Panc1 (cell line): ENCODE measurements at regions not wholly inside any gene's neighbourhood (a gene's known extent, or its start where the extent isn't known, plus 50 kb on each side); places are given as distances from the start of the nearest gene placed in this dataset.

Source experiments
- ATAC-seq: fragments of 200-7000 bp; cut with Tn5 transposase; 2 replicates; pipeline ENCODE4 v1.9.1; 2020; ENCODE audit warnings: mild to moderate bottlenecking, moderate library complexity
- BruUV-seq: library from RNA; stranded (reverse); fragments of 400-500 nt; replicated peaks from 2 replicates; lab custom pipeline; 2021; lab: Mats Ljungman, UMichigan
- CTCF ChIA-PET: fragments of 300-600 bp; sonication (Branson Sonifier 250); formaldehyde crosslinking; loops from one replicate; lab custom pipeline; 2022; ENCODE audit warnings: antibody characterized with exemption; lab: Charles Lee
- POLR2A ChIA-PET: fragments of 300-600 bp; sonication (Branson Sonifier 250); formaldehyde crosslinking; loops from one replicate; lab custom pipeline; 2022; ENCODE audit warnings: antibody characterized with exemption; lab: Charles Lee
- DNase-seq: peaks from one replicate; pipeline ENCODE4 v3.0.0-alpha.2; 2010; ENCODE audit warnings: low read depth, low spot score
- H3K27ac ChIP-seq: 2 replicates; pipeline ENCODE4 v1.5.1; 2011; ENCODE audit warnings: mild to moderate bottlenecking, low read length, inconsistent platforms
- H3K27me3 ChIP-seq: fragments of 200-500 bp; sonication (Bioruptor generic); 2 replicates; pipeline ENCODE4 v1.6.0; 2014; ENCODE audit warnings: low read length, inconsistent platforms; ENCODE audit not compliant: control insufficient read depth, insufficient read depth
- H3K36me3 ChIP-seq: fragments of 200-500 bp; sonication (Bioruptor generic); 2 replicates; pipeline ENCODE4 v1.5.1; 2014; ENCODE audit warnings: inconsistent platforms, mild to moderate bottlenecking, low read length, moderate library complexity; ENCODE audit not compliant: control insufficient read depth, insufficient read depth
- H3K4me1 ChIP-seq: 2 replicates; pipeline ENCODE4 v1.5.1; 2011; ENCODE audit warnings: inconsistent platforms, mild to moderate bottlenecking, low read length, moderate library complexity; ENCODE audit not compliant: control insufficient read depth, insufficient read depth
- H3K4me3 ChIP-seq, 2 experiments: 2 replicates each; pipeline ENCODE4 v1.5.1; 2011 to 2012; ENCODE audit warnings: low read depth in 2 of 2, low read length in 2 of 2, mild to moderate bottlenecking in 2 of 2, inconsistent platforms in 1 of 2, moderate library complexity in 1 of 2
- H3K9me3 ChIP-seq: fragments of 200-500 bp; sonication (Bioruptor generic); 2 replicates; pipeline ENCODE4 v1.5.1; 2014; ENCODE audit warnings: low read depth, mild to moderate bottlenecking, inconsistent platforms, low read length, moderate library complexity; ENCODE audit not compliant: control insufficient read depth, insufficient read depth
- CTCF ChIP-seq: fragments of 450-650 bp; IDR thresholded peaks from 2 replicates; pipeline ENCODE4 v1.5.1; 2017; ENCODE audit warnings: mild to moderate bottlenecking
- POLR2AphosphoS5 ChIP-seq: IDR thresholded peaks from 2 replicates; pipeline ENCODE4 v1.6.1; 2012; ENCODE audit warnings: mild to moderate bottlenecking, low read depth, low read length, moderate library complexity
- SIN3A ChIP-seq: IDR thresholded peaks from 2 replicates; pipeline ENCODE4 v1.6.1; 2012; ENCODE audit warnings: low read depth, mild to moderate bottlenecking, low read length, moderate library complexity, borderline replicate concordance; ENCODE audit not compliant: insufficient read depth
- TCF7L2 ChIP-seq: IDR thresholded peaks from 2 replicates; pipeline ENCODE4 v1.6.1; 2011; ENCODE audit warnings: mild to moderate bottlenecking, low read depth, low read length, inconsistent platforms
- in situ Hi-C: cut with HindIII; loops from 2 replicates; pipeline ENCODE4 v1.10.0; 2016; ENCODE audit warnings: low sequenced_read_pairs, low pct_unique_long_range_greater_than_20kb
- intact Hi-C: fragments of 100-400 bp; cut with micrococcal nuclease; formaldehyde crosslinking; loops from one replicate; pipeline ENCODE4 v1.10.0; 2022; ENCODE audit not compliant: unreplicated experiment
- TF ChIP-seq, protein P1 (sequence below), 2 experiments: IDR thresholded peaks; 2 replicates each; pipeline ENCODE4 v1.6.1; 2011 to 2012; ENCODE audit warnings: low read depth in 2 of 2, control low read depth in 1 of 2, low read length in 1 of 2, mild to moderate bottlenecking in 1 of 2, moderate library complexity in 1 of 2; ENCODE audit not compliant: insufficient read depth in 1 of 2

- TF ChIP-seq, protein P1, sequence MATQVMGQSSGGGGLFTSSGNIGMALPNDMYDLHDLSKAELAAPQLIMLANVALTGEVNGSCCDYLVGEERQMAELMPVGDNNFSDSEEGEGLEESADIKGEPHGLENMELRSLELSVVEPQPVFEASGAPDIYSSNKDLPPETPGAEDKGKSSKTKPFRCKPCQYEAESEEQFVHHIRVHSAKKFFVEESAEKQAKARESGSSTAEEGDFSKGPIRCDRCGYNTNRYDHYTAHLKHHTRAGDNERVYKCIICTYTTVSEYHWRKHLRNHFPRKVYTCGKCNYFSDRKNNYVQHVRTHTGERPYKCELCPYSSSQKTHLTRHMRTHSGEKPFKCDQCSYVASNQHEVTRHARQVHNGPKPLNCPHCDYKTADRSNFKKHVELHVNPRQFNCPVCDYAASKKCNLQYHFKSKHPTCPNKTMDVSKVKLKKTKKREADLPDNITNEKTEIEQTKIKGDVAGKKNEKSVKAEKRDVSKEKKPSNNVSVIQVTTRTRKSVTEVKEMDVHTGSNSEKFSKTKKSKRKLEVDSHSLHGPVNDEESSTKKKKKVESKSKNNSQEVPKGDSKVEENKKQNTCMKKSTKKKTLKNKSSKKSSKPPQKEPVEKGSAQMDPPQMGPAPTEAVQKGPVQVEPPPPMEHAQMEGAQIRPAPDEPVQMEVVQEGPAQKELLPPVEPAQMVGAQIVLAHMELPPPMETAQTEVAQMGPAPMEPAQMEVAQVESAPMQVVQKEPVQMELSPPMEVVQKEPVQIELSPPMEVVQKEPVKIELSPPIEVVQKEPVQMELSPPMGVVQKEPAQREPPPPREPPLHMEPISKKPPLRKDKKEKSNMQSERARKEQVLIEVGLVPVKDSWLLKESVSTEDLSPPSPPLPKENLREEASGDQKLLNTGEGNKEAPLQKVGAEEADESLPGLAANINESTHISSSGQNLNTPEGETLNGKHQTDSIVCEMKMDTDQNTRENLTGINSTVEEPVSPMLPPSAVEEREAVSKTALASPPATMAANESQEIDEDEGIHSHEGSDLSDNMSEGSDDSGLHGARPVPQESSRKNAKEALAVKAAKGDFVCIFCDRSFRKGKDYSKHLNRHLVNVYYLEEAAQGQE (IDR thresholded peaks at IDR 0.05; ENCODE audit: insufficient read depth in 1 of 2, low read depth in 2 of 2, low read length in 1 of 2) = no peak
- TF ChIP-seq POLR2AphosphoS5 = no peak
- TF ChIP-seq CTCF = peak; percentile 71
- TF ChIP-seq SIN3A = no peak
- no peak for TF ChIP-seq TCF7L2
- DNase-seq (no peak), ATAC-seq (peak; percentile 90)
- BruUV-seq = no TSS peak
- in situ Hi-C loops (no loop called here), intact Hi-C loops (no loop called here)
- Histone ChIP-seq H3K27ac (no peak overlapping the region), H3K9me3 (no peaks in the 10 kb centered on the region), H3K4me3 (no peak overlapping the region), H3K27me3 (no peaks in the 10 kb centered on the region), H3K36me3 (no peaks in the 10 kb centered on the region), H3K4me1 (no peaks in the 10 kb centered on the region)
- POLR2A ChIA-PET = no interaction called here
- CTCF ChIA-PET = no interaction called here
Observed at GRCh38 chr22:45101515-45102227, 62.1 kb upstream of the NUP50 start.

GRCh38 chr22:45102896-45103420, 60.8 kb upstream of the NUP50 start:
- no peak overlapping the region for H3K4me3 ChIP-seq
- H3K27me3 ChIP-seq = no peaks in the 10 kb centered on the region
- in situ Hi-C loops (no loop called here), intact Hi-C loops (no loop called here)
- ChIA-PET CTCF (interaction anchor here (0.5 kb wide), 1 partner anchor 274 kb away, joined by 5 read pairs; no protein-coding TSS in a partner anchor), POLR2A (no interaction called here)
- H3K27ac ChIP-seq = no peak overlapping the region
- no peaks in the 10 kb centered on the region for H3K36me3 ChIP-seq
- no peak for DNase-seq
- H3K9me3 ChIP-seq = no peaks in the 10 kb centered on the region
- no peaks in the 10 kb centered on the region for H3K4me1 ChIP-seq
- no TSS peak for BruUV-seq
- TF ChIP-seq, protein P1 (IDR thresholded peaks at IDR 0.05; ENCODE audit: insufficient read depth in 1 of 2, low read depth in 2 of 2, low read length in 1 of 2) = no peak
- TF ChIP-seq TCF7L2 (no peak), POLR2AphosphoS5 (no peak), CTCF (no peak)
- ATAC-seq = no peak
